GM19035 (cell line): ENCODE measurements at regions not wholly inside any gene's neighbourhood (a gene's known extent, or its start where the extent isn't known, plus 50 kb on each side); places are given as distances from the start of the nearest gene placed in this dataset.
"Not testable (repeated sequence)": the region's sequence is repeated elsewhere in the genome, so short reads cannot be mapped to it uniquely, and the experiment has no call there.

Experiments used
- ATAC-seq: cut with Tn5 transposase; IDR thresholded peaks from one replicate; pipeline ENCODE4 v1.9.1; 2021; ENCODE audit not compliant: unreplicated experiment

- peak; percentile 70 for ATAC-seq
Observed at GRCh38 chr1:193456811-193457280, 270.4 kb upstream of the B3GALT2 start.

- ATAC-seq = no peak
Observed at GRCh38 chr1:193451606-193452005, 265.2 kb upstream of the B3GALT2 start.

- no peak for ATAC-seq
Observed at GRCh38 chr1:193451001-193451400, 264.6 kb upstream of the B3GALT2 start.

DNA sequence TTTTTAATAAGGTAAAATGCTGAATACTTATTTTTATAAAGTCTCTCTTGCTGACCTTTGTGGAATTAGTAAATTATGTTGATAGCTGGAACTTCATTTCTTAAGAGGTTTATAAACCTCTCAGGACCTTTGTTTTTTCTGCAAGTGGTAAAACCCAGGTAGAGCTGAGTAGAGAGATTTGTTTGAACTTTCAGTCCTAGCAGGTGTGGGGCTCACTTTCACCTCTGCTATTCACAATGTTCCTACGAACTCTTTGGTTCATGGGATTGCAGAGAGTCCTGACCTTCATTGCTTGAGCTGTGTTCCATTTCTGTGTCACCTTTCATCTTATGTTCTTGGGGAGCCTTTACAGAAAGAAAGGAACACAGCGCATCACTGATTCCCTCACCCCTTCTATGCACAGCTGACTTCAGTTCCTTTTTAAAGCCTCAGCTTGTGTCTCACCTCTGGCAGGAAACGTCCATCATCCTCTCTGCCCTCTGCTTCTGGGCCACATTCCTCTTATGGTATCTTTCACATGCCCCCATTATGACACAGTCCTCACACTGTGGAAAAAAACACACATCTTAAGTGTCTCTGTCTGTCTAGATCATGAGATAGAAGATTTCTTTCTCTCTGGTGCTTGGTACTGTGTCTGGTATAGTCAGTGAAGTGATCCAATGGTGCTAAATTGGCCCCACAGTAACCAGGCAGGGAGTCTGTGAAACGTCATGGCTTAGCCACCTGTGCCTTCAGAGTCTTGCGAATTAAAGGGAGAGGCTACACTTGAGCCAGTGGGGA is 262.5 kb upstream of the B3GALT2 start:
- ATAC-seq = peak; percentile 92

GRCh38 chr1:193443886-193444285 is 257.5 kb upstream of the B3GALT2 start:
- no peak for ATAC-seq

DNA sequence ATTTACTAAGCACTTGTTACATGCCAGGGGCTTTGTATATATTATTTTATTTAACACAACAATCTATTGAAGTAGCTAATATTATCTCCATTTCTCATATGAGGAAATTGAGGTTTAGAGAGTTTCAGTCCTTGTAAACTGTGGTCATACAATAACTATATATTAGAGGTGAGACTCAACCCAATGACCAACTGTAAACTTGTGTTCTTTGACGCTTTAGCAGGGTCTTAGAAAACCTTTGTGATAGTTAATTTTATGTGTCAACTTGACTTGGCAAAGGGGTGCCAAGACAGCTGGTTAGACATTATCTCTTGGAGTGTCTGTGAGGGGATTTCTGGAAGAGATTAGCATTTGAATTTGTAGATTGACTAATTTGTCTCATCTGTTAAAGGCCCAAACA is 252.4 kb upstream of the B3GALT2 start:
- ATAC-seq = peak; percentile 78

GRCh38 chr1:193438312-193438711 is 251.9 kb upstream of the B3GALT2 start:
- peak; percentile 17 for ATAC-seq

GRCh38 chr1:193437785-193438184 is 251.4 kb upstream of the B3GALT2 start:
- ATAC-seq = peak; percentile 84

GRCh38 chr1:193437333-193437732 is 250.9 kb upstream of the B3GALT2 start:
- ATAC-seq = not testable (repeated sequence)

DNA sequence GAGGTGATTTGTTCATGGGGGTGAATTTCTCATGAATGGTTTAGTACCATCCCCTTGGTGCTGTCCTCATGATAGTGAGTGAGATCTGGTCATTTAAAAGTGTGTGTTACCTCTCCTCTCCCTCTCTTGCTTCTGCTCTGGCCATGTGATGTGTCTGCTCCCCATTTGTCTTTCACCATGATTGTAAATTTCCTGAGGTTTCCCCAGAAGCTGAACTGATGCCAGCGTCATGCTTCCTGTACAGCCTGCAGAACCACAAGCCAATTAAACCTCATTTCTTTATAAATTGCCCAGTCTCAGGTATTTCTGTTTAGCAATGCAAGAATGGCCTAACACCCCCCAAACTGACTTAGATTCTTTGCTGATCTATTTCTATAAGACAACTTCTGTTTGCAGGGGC is 249.4 kb upstream of the B3GALT2 start:
- no peak for ATAC-seq

DNA sequence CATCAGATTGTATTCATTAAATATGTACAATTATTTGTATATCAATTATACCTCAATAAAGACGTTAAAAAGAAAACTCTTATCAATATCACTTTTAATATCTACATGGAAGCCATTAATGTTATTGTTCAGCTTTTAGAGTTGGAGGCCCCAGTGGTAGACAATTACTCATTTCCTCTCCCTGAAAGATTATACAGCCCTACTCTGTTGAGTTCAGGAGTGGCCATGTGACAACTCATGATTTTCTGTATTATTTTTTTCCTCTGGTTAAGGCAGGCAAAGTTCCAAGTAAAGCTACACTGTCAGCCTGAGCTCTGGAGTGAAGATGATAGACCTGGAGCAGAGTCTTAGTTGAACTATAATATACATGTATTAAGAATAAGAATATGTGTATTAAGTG is 247.9 kb upstream of the B3GALT2 start:
- ATAC-seq = no peak

GRCh38 chr1:193433599-193433998 is 247.2 kb upstream of the B3GALT2 start:
- no peak for ATAC-seq

GRCh38 chr1:193432979-193433587 is 246.7 kb upstream of the B3GALT2 start:
- no peak for ATAC-seq

GRCh38 chr1:193431265-193431977 is 245.0 kb upstream of the B3GALT2 start:
- no peak for ATAC-seq

DNA sequence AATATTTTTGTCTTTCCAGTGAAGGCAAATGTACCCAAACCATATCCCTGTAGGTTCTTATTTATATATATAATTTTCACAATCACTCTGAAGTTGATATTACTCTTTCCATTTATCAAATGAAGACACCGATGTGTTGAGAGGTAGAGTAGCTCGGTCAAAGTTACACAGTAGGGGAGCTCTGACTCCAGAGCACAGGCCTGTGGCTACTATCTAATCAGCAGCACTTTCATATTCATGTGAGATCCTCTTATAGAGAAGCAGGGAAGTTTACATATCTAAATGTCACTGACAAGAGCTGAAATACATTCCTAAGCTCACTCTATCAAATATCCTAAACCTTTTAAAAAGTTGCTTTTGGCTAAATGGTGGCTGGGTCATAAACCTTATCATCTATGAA is 241.1 kb upstream of the B3GALT2 start:
- no peak for ATAC-seq

- ATAC-seq = no peak
Observed at GRCh38 chr1:193426061-193426460, 239.6 kb upstream of the B3GALT2 start.

- ATAC-seq = no peak
Observed at GRCh38 chr1:193421487-193421886, 235.1 kb upstream of the B3GALT2 start.

GRCh38 chr1:193419295-193419694 is 232.9 kb upstream of the B3GALT2 start:
- ATAC-seq = no peak

GRCh38 chr1:193418745-193419058 is 232.3 kb upstream of the B3GALT2 start:
- no peak for ATAC-seq

DNA sequence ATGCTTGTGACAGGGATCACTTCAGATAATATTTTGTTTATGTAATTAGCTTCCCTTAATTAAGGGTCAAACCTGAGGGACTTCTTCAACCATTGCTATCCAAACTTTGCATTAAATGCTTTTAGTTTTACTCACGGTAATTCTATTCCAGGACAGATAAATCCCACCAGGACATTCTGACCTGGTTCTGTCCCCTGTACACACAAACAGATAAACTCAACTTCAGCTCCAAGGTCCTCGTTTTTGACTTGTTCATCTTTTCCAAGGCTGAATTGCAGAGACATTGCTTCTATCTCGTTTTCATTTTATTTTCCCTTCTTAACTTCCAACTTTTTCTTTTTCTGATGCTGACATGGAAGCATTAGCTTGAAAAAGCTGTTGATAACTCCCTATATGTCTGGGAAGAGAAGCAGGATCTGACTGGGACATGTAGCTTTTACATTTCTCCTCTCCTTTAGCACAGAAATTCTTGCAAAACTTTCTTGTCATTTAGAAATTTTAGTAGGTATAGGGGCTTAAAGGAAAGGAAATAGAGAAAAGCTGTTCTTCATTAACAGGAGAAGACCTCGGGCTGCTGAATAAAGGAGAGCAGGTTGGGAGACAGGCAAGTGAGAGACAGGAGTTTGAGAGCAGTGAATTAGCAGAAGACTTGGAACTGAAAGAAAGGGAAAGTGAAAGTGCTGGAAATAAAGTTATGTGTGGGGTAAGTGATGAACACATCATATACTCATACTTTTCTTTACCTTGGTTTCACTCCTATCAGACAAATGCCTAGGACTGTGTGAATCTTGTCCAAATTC is 231.7 kb upstream of the B3GALT2 start:
- ATAC-seq = peak; percentile 70

DNA sequence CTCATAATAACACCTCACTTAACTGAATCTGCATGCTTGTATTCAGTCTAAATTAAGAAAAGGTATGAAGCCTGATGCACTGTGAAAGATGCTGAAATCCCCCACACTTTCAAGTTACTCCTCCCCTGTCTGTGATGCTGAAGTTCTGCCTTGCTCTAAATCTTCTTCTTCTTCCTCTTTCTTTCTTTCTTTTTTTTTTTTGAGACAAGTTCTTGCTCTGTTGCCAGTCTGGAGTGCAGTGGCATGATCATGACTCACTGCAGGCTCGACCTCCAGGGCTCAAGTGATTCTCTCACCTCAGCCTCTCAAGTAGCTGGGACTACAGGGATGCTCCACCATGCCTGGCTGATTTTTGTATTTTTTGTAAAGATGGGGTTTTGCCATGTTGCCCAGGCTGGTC is 231.0 kb upstream of the B3GALT2 start:
- no peak for ATAC-seq
